ENCODE measurements at regions not wholly inside any gene's neighbourhood (a gene's known extent, or its start where the extent isn't known, plus 50 kb on each side); places are given as distances from the start of the nearest gene placed in this dataset.

- peak; percentile 79 for DNase-seq
Measured at GRCh38 chr1:96966536-96967138, 245.1 kb downstream of the PTBP2 start.

- DNase-seq, result no peak
Measured at GRCh38 chr1:96967311-96967710, 245.7 kb downstream of the PTBP2 start.

- no peak for DNase-seq
Measured at GRCh38 chr1:96968541-96968940, 247.0 kb downstream of the PTBP2 start.

- DNase-seq, result no peak
Measured at GRCh38 chr1:96968983-96969382, 247.4 kb downstream of the PTBP2 start.

GRCh38 chr1:96969656-96970163 lies 248.1 kb downstream of the PTBP2 start:
- no peak for DNase-seq

- no peak for DNase-seq
Measured at GRCh38 chr1:96971439-96971838, 249.9 kb downstream of the PTBP2 start.

- DNase-seq, result no peak
Measured at GRCh38 chr1:96971849-96972602, 250.4 kb downstream of the PTBP2 start.

GRCh38 chr1:96973605-96974004 lies 252.0 kb downstream of the PTBP2 start:
- no peak for DNase-seq

GRCh38 chr1:96978444-96978843 lies 256.9 kb downstream of the PTBP2 start:
- DNase-seq, result no peak

- DNase-seq, result no peak
Measured at GRCh38 chr1:96978901-96979300, 257.3 kb downstream of the PTBP2 start.

GRCh38 chr1:96979304-96980268 lies 258.0 kb downstream of the PTBP2 start:
- DNase-seq, result no peak

GRCh38 chr1:96980448-96980847 lies 258.9 kb downstream of the PTBP2 start:
- DNase-seq, result no peak

GRCh38 chr1:96981181-96981580 lies 259.6 kb downstream of the PTBP2 start:
- DNase-seq, result no peak

- no peak for DNase-seq
Measured at GRCh38 chr1:96982118-96982517, 260.5 kb downstream of the PTBP2 start.

- DNase-seq, result no peak
Measured at GRCh38 chr1:96983866-96984265, 262.3 kb downstream of the PTBP2 start.

GRCh38 chr1:96987186-96987703 lies 265.7 kb downstream of the PTBP2 start:
- no peak for DNase-seq

- no peak for DNase-seq
Measured at GRCh38 chr1:96989302-96989701, 267.7 kb downstream of the PTBP2 start.

GRCh38 chr1:96990136-96990535 lies 268.6 kb downstream of the PTBP2 start:
- DNase-seq, result no peak

- DNase-seq, result no peak
Measured at GRCh38 chr1:96991261-96991660, 269.7 kb downstream of the PTBP2 start.

GRCh38 chr1:96992871-96993270 lies 271.3 kb downstream of the PTBP2 start:
- DNase-seq, result no peak

GRCh38 chr1:96995351-96995750 lies 273.8 kb downstream of the PTBP2 start:
- DNase-seq, result no peak

GRCh38 chr1:96996001-96996400 lies 274.4 kb downstream of the PTBP2 start:
- no peak for DNase-seq

- DNase-seq, result no peak
Measured at GRCh38 chr1:96997717-96998116, 276.1 kb downstream of the PTBP2 start.

Data from NCI-H1694 treated with DMSO at 0.1 percent for 48 hours (cell line).